Ovary (tissue), 7 donors: ENCODE measurements at regions not wholly inside any gene's neighbourhood (a gene's known extent, or its start where the extent isn't known, plus 50 kb on each side); places are given as distances from the start of the nearest gene placed in this dataset.

Experiments used
- DNase-seq, 5 donors: peaks; one replicate each; pipeline ENCODE4 v3.0.0-alpha.2; 2019 to 2020
- H3K27ac ChIP-seq, 2 donors: fragments of 200-600 bp; one replicate each; pipeline versions ENCODE4 v1.5.1 to v1.8.0; 2019 to 2022
- H3K27me3 ChIP-seq: fragments of 200-600 bp; one replicate; pipeline ENCODE4 v1.8.0; 2022
- H3K36me3 ChIP-seq: fragments of 200-600 bp; sonication (generic); one replicate; pipeline ENCODE4 v1.5.1; 2019
- H3K4me1 ChIP-seq: one replicate; pipeline ENCODE4 v1.8.1; 2013; ENCODE audit warnings: mild to moderate bottlenecking, moderate library complexity; ENCODE audit not compliant: insufficient read depth
- H3K4me3 ChIP-seq: fragments of 200-600 bp; sonication (generic); one replicate; pipeline ENCODE4 v1.5.1; 2017
- H3K9me3 ChIP-seq, 2 donors: fragments of 200-600 bp in 1 of 2; sonication (generic) in 1 of 2; one replicate each; pipeline versions ENCODE4 v1.5.1 to v1.8.1; 2013 to 2019; ENCODE audit warnings: mild to moderate bottlenecking in 1 of 2, moderate library complexity in 1 of 2
- EP300 ChIP-seq: sonication (generic); formaldehyde crosslinking; IDR thresholded peaks from one replicate; pipeline ENCODE4 v1.6.1; 2017; ENCODE audit warnings: antibody characterized with exemption
- POLR2A ChIP-seq: fragments of 450-650 bp; IDR thresholded peaks from one replicate; pipeline ENCODE4 v1.6.1; 2017; ENCODE audit warnings: antibody characterized with exemption, mild to moderate bottlenecking, moderate library complexity
- whole genome bisulfite sequencing, 3 donors: extraction: QIAGEN DNeasy Blood & Tissue Kit in 1 of 3; methylation state at CpG; one replicate each; pipeline versions ENCODE4 v1.1.5 to v1.1.7; 2013 to 2017; 5-methylcytosine and 5-hydroxymethylcytosine counted together
- intact Hi-C, 4 donors: fragments of 100-400 bp; cut with DNase I; formaldehyde crosslinking; loops; one replicate each; pipeline versions ENCODE4 v1.11.0 to v1.15.1; 2022 to 2023
- TF ChIP-seq, protein P1 (sequence below), 3 donors: fragments of 450-650 bp in 2 of 3; fragments of 200-600 bp in 1 of 3; IDR thresholded peaks; one replicate each; pipeline versions ENCODE4 v1.5.1 to v1.8.0; 2016 to 2022; ENCODE audit warnings: antibody characterized with exemption in 3 of 3, mild to moderate bottlenecking in 1 of 3
- donor health status: DM: no; HTN: no; CAD: no; lungs with moderate emphysema.
- donor health status: DM: no; HTN: no; CAD: no.
- donor health status: Bipolar disorder and iron deficiency.
- donor health status: DM: no; HTN: no; CAD: no.
- donor health status: DM: yes; HTN: yes; CAD: no.

GRCh38 chr1:187878883-187879282 is 1050.1 kb downstream of the PLA2G4A start:
- no peaks in the 10 kb centered on the region for H3K4me1 ChIP-seq
- intact Hi-C loops = no loop called here
- no peaks in the 10 kb centered on the region for H3K27me3 ChIP-seq
- no peaks in the 10 kb centered on the region for H3K36me3 ChIP-seq
- H3K4me3 ChIP-seq = no peak overlapping the region
- no peak for DNase-seq
- no peaks in the 10 kb centered on the region for H3K9me3 ChIP-seq
- no peak for TF ChIP-seq EP300
- TF ChIP-seq POLR2A = no peak
- TF ChIP-seq, protein P1, sequence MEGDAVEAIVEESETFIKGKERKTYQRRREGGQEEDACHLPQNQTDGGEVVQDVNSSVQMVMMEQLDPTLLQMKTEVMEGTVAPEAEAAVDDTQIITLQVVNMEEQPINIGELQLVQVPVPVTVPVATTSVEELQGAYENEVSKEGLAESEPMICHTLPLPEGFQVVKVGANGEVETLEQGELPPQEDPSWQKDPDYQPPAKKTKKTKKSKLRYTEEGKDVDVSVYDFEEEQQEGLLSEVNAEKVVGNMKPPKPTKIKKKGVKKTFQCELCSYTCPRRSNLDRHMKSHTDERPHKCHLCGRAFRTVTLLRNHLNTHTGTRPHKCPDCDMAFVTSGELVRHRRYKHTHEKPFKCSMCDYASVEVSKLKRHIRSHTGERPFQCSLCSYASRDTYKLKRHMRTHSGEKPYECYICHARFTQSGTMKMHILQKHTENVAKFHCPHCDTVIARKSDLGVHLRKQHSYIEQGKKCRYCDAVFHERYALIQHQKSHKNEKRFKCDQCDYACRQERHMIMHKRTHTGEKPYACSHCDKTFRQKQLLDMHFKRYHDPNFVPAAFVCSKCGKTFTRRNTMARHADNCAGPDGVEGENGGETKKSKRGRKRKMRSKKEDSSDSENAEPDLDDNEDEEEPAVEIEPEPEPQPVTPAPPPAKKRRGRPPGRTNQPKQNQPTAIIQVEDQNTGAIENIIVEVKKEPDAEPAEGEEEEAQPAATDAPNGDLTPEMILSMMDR (IDR thresholded peaks at IDR 0.05) = no peak
- no peak overlapping the region for H3K27ac ChIP-seq
- WGBS, 3 donors = 87 to 91% (median 87%) methylated on average over 8 of the region's 8 CpGs

- DNase-seq = no peak
- Histone ChIP-seq H3K4me1 (no peaks in the 10 kb centered on the region), H3K4me3 (no peak overlapping the region), H3K9me3 (no peaks in the 10 kb centered on the region), H3K27me3 (no peaks in the 10 kb centered on the region), H3K27ac (no peak overlapping the region), H3K36me3 (no peaks in the 10 kb centered on the region)
- TF ChIP-seq, protein P1 (IDR thresholded peaks at IDR 0.05) = no peak
- TF ChIP-seq POLR2A (no peak), EP300 (no peak)
- intact Hi-C loops = no loop called here
- WGBS, 3 donors = 75 to 84% (median 81%) methylated on average over 2 of the region's 2 CpGs
These were observed 1054.6 kb downstream of the PLA2G4A start for GRCh38 chr1:187883356-187883755.

- no peaks in the 10 kb centered on the region for H3K9me3 ChIP-seq
- 74 to 87% (median 80%) methylated on average over 4 of the region's 4 CpGs for WGBS, 3 donors
- H3K4me1 ChIP-seq = no peaks in the 10 kb centered on the region
- no peak for DNase-seq
- intact Hi-C loops = no loop called here
- no peaks in the 10 kb centered on the region for H3K27me3 ChIP-seq
- no peaks in the 10 kb centered on the region for H3K36me3 ChIP-seq
- TF ChIP-seq EP300 (no peak), POLR2A (no peak)
- TF ChIP-seq, protein P1 (IDR thresholded peaks at IDR 0.05) = no peak
- no peak overlapping the region for H3K4me3 ChIP-seq
- no peak overlapping the region for H3K27ac ChIP-seq
These were observed 1063.4 kb downstream of the PLA2G4A start for GRCh38 chr1:187891993-187892682.

GRCh38 chr1:187892683-187893039 is 1063.9 kb downstream of the PLA2G4A start:
- TF ChIP-seq, protein P1 (IDR thresholded peaks at IDR 0.05) = no peak
- TF ChIP-seq POLR2A = no peak
- TF ChIP-seq EP300 = no peak
- no peaks in the 10 kb centered on the region for H3K9me3 ChIP-seq
- no peak overlapping the region for H3K4me3 ChIP-seq
- H3K36me3 ChIP-seq = no peaks in the 10 kb centered on the region
- H3K4me1 ChIP-seq = no peaks in the 10 kb centered on the region
- DNase-seq = no peak
- intact Hi-C loops = no loop called here
- H3K27ac ChIP-seq = no peak overlapping the region
- no peaks in the 10 kb centered on the region for H3K27me3 ChIP-seq
